ENCODE measurements at regions not wholly inside any gene's neighbourhood (a gene's known extent, or its start where the extent isn't known, plus 50 kb on each side); places are given as distances from the start of the nearest gene placed in this dataset.
"Not testable (repeated sequence)": the region's sequence is repeated elsewhere in the genome, so short reads cannot be mapped to it uniquely, and the experiment has no call there.

DNA sequence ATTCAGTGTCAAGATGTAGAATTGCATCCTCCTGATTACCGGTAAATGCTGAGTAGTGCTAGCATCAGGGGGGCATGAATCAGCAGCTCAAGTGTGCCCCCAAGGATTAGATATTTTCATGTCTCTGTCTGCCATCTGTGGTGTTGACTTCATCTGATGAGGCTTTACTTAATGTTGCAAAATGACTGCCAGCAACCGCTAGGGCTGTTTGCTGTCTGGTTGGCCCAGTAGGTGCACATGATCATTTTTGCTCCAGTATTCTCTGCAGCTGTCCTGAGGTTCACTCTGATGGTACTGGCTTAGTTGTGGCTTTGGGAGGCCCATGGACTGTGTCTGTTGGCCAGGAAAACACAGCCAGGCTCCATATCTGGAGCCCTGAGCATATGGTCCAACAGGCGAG, 316.4 kb downstream of the SOX2 start:
- no peak for DNase-seq
- in situ Hi-C loops (cut with MboI; ENCODE audit: low pct_unique_long_range_greater_than_20kb, low sequenced_read_pairs), result no loop called here

GRCh38 chr3:182034231-182034630, 322.5 kb downstream of the SOX2 start:
- in situ Hi-C loops (cut with MboI; ENCODE audit: low pct_unique_long_range_greater_than_20kb, low sequenced_read_pairs), result not testable (repeated sequence)

DNA sequence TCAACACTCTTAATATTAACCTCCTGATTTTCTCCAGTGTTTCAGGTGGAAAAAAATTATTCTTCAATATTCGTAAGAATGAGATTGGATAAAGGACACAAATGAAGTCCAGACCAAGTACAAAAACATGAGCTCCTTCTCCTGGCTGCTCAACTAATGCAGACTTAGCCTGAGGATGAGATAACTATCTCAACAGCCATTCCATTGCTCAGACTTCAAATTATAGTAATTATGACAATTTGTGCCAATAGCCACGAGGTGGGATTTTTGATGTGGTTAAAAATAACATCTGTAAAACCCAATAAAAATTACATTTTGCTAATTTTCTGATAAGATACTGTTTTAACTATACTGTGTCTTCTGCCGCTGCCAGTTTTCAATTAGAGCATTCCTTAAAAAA, 323.6 kb downstream of the SOX2 start:
- no peak for DNase-seq
- in situ Hi-C loops (cut with MboI; ENCODE audit: low pct_unique_long_range_greater_than_20kb, low sequenced_read_pairs), result no loop called here

More at GRCh38 chr3:182034231-182034630, 322.5 kb downstream of the SOX2 start:
- not testable (repeated sequence) for DNase-seq

DNA sequence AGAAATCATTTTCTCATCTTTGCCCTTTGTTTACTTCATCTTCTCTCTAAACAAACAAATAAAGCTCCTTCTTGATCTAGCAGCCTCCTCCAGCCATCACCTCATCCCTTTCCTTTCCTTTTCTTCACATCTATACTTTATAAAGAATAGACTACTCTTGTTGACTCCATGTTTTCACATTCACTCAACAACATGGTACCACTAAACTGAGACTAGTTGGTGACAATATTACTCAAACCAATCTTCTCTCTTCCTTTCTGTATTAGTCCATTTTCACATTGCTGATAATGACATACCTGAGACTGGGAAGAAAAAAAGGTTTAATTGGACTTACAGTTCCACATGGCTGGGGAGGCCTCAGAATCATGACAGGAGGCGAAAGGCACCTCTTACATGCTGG, 324.7 kb downstream of the SOX2 start:
- DNase-seq, result no peak
- in situ Hi-C loops (cut with MboI; ENCODE audit: low pct_unique_long_range_greater_than_20kb, low sequenced_read_pairs), result no loop called here

DNA sequence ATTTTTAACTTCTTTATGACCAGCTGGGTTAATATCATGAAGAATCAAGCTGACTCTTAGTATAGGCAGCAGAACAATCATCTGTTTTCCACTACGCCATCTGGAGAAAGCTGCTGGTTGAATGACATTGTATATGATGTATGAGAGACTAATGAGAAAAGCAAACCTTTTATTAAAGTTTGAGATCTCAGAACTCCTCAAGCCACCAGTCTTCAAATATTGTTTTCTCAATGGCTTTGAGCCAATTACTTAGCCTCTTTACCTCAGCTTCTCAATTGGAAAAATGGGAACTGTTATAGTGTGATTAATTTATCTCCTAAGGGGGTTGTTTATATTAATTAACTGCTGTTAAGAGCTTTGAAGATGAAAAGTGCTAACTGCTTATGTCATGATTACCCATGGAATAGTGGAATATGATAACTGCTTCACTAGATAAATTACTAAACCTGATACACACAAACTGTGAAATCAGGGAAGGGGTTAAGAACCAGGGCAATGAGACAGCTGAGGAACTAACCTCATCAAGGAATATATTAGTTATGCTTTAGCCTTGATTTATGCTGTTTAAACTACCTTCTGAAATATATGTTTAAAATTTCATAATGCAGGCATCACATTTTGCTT, 330.1 kb downstream of the SOX2 start:
- DNase-seq, result no peak
- in situ Hi-C loops (cut with MboI; ENCODE audit: low pct_unique_long_range_greater_than_20kb, low sequenced_read_pairs), result no loop called here

- in situ Hi-C loops (cut with MboI; ENCODE audit: low pct_unique_long_range_greater_than_20kb, low sequenced_read_pairs), result no loop called here
- no peak for DNase-seq
Measured at GRCh38 chr3:182045736-182046135, 334.0 kb downstream of the SOX2 start.

- in situ Hi-C loops (cut with MboI; ENCODE audit: low pct_unique_long_range_greater_than_20kb, low sequenced_read_pairs), result no loop called here
- DNase-seq, result no peak
Measured at GRCh38 chr3:182046166-182046764, 334.5 kb downstream of the SOX2 start.

DNA sequence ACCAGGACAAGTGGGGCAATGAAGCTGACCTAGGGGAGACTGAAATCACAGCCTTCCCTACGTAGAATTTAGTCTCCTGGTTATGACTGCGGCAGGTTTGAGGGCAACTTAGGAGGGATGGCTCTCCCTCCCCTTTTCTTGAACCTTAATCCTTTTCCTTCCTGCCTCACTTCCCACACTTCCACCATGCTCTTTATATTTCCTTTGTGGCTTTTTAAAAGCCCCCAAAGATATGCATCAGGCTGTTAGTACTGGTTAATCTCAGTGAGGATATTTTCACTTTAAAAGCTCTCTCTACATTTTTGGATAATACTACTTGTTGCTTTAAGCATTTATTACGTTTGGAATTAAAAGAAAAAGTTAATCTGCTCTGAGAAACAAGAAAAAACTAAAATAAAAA, 339.2 kb downstream of the SOX2 start:
- in situ Hi-C loops (cut with MboI; ENCODE audit: low pct_unique_long_range_greater_than_20kb, low sequenced_read_pairs), result no loop called here
- DNase-seq, result no peak

DNA sequence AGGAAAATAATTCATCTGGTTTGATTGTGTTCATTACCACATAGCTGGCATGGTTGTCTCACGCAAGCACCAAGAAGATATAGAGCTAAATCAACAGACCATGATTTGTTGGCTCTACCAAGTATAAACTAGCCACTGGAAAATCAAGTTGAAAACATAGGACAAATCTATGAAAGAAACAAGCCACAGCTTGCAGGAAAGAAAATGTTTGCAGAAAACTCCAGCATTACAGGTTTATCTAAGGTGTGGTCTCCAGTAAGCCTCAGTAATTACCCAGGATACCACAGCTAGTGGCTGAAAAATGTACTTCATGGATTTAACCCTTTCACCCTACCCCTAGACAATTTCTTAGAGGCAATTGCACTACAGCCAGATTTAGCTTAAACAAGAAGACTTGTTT, 340.6 kb downstream of the SOX2 start:
- no peak for DNase-seq
- in situ Hi-C loops (cut with MboI; ENCODE audit: low pct_unique_long_range_greater_than_20kb, low sequenced_read_pairs), result no loop called here

DNA sequence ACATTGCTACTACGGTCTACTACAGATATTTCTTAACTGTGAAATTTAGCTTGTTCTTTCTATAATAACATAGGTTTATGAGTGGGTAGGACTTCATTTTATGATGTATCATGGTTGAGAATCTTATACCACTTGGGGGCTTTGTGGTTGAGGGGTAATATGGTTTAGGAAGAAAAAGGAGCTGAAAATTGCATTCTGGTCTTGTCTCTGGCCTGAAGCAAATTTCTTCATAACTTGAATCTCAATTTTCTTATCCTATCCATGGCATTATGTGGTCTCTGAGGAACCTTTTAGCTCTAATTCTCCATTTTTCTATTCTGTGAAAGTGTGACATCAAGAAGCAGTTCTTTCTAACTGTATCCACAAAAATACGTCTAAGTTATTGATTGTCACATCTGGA, 341.0 kb downstream of the SOX2 start:
- in situ Hi-C loops (cut with MboI; ENCODE audit: low pct_unique_long_range_greater_than_20kb, low sequenced_read_pairs), result no loop called here
- DNase-seq, result no peak

GRCh38 chr3:182058488-182058887, 346.8 kb downstream of the SOX2 start:
- in situ Hi-C loops (cut with MboI; ENCODE audit: low pct_unique_long_range_greater_than_20kb, low sequenced_read_pairs), result no loop called here
- DNase-seq, result no peak

- in situ Hi-C loops (cut with MboI; ENCODE audit: low pct_unique_long_range_greater_than_20kb, low sequenced_read_pairs), result no loop called here
- DNase-seq, result no peak
Measured at GRCh38 chr3:182063742-182064141, 352.0 kb downstream of the SOX2 start.

DNA sequence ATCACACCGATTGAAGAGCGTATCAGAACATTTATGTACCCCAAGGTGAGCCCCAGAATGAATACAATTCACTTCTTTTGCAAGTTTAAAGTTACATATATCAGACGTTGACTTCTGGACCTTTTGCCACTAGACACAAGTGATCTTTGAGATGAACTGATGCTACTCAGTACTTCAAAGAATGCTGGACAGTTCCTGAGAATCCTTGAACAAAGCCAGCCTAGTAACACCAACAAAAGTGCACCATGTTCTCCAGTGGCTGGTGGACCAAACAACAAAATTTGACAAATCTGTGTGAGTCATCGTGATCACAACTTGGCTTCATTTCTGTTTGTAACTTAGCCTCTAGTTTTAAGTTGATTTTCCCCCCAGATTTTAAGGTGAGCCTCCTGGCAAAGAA, 355.7 kb downstream of the SOX2 start:
- in situ Hi-C loops (cut with MboI; ENCODE audit: low pct_unique_long_range_greater_than_20kb, low sequenced_read_pairs), result no loop called here

GRCh38 chr3:182078316-182078715, 366.6 kb downstream of the SOX2 start:
- in situ Hi-C loops (cut with MboI; ENCODE audit: low pct_unique_long_range_greater_than_20kb, low sequenced_read_pairs), result no loop called here
- no peak for DNase-seq

More for the DNA sequence above, 355.7 kb downstream of the SOX2 start:
- no peak for DNase-seq

DNA sequence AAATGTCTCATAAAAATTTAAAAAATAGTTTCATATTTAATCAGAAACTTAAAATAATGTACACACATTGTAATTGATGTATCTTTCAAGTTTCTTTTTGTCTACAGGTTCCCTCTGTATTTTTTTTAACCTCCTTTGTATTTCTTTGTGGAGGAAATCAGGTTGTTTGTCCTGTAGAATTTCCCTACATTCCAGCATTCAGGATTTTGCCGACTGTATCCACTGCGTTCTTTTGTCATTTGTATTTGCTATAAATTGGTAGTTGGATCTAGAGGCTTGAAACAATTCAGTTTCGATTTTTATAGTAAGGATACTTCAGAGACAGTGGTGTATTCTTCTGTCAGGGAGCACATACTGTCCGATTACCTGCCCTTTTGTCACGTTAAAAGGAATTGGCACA, 367.2 kb downstream of the SOX2 start:
- in situ Hi-C loops (cut with MboI; ENCODE audit: low pct_unique_long_range_greater_than_20kb, low sequenced_read_pairs), result no loop called here
- DNase-seq, result no peak

GRCh38 chr3:182081096-182081495, 369.4 kb downstream of the SOX2 start:
- in situ Hi-C loops (cut with MboI; ENCODE audit: low pct_unique_long_range_greater_than_20kb, low sequenced_read_pairs), result no loop called here
- DNase-seq, result no peak

DNA sequence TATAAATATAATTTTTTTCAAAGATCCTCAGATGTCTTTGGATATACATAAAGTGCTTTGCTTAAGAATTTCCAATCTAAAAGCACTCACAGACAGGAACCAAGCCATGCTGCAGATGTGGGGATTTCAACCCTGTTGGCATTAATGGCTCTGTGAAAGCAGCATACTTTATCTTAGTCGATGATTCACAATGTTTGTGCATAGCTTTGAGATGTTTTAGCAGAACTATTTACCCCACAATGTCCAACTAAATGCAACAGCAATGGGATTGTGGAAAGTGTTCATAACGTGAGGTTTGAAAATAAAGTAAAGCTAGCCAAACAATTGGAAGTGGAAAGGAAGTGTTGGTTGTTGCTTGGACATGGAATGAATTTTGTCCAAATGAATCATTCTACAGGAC, 371.4 kb downstream of the SOX2 start:
- in situ Hi-C loops (cut with MboI; ENCODE audit: low pct_unique_long_range_greater_than_20kb, low sequenced_read_pairs), result no loop called here

GRCh38 chr3:182092662-182093262, 381.0 kb downstream of the SOX2 start:
- DNase-seq, result peak; percentile 5
- in situ Hi-C loops (cut with MboI; ENCODE audit: low pct_unique_long_range_greater_than_20kb, low sequenced_read_pairs), result no loop called here

More for the DNA sequence above, 371.4 kb downstream of the SOX2 start:
- no peak for DNase-seq

GRCh38 chr3:182094321-182094720, 382.6 kb downstream of the SOX2 start:
- no peak for DNase-seq

DNA sequence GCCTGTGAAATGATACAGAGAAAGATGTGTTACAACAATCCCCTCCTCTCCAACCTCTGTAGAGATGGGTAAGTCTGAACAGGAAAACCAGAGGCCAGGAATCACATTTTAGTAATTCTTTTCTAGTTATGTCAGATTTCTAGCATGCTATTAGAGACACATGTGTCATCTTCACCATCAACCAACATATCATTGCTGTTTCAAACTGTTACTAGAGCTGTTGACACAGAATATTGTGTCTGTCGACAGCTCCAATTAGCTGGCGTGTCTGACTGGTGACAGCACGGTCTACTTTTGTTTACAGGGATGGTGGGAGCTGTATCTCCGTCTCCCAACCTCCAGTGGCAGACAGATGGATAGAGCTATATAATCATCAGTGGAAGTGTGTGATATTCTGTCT, 393.2 kb downstream of the SOX2 start:
- in situ Hi-C loops (cut with MboI; ENCODE audit: low pct_unique_long_range_greater_than_20kb, low sequenced_read_pairs), result no loop called here
- no peak for DNase-seq

More at GRCh38 chr3:182094321-182094720, 382.6 kb downstream of the SOX2 start:
- in situ Hi-C loops (cut with MboI; ENCODE audit: low pct_unique_long_range_greater_than_20kb, low sequenced_read_pairs), result no loop called here

- in situ Hi-C loops (cut with MboI; ENCODE audit: low pct_unique_long_range_greater_than_20kb, low sequenced_read_pairs), result no loop called here
- no peak for DNase-seq
Measured at GRCh38 chr3:182105875-182106274, 394.1 kb downstream of the SOX2 start.

Measured in KBM-7 (cell line).